ENCODE measurements at regions not wholly inside any gene's neighbourhood (a gene's known extent, or its start where the extent isn't known, plus 50 kb on each side); places are given as distances from the start of the nearest gene placed in this dataset.

DNA sequence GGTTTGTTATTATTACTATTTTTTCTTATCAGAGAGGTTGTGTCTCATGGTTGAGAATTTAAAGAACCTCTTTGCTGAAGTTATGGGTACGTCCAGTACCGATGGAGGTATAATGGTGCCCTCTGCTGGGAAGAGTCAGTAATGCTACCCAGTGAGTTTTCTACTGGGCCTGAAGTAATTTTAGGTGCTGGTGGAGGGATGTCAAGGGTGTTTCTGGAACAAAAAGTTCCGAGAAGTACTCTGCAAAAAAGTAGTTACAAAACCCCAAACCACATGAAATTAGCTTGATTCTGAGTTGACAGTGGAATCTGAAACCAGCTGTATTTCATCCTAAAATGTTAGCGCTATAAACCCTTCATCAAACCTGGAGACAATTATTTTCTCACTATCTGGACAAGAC, 102.5 kb upstream of the MID1 start:
- H3K4me3 ChIP-seq (replicated peaks; ENCODE audit: low read depth, low read length) = no peak overlapping the region
- TF ChIP-seq, protein P1, sequence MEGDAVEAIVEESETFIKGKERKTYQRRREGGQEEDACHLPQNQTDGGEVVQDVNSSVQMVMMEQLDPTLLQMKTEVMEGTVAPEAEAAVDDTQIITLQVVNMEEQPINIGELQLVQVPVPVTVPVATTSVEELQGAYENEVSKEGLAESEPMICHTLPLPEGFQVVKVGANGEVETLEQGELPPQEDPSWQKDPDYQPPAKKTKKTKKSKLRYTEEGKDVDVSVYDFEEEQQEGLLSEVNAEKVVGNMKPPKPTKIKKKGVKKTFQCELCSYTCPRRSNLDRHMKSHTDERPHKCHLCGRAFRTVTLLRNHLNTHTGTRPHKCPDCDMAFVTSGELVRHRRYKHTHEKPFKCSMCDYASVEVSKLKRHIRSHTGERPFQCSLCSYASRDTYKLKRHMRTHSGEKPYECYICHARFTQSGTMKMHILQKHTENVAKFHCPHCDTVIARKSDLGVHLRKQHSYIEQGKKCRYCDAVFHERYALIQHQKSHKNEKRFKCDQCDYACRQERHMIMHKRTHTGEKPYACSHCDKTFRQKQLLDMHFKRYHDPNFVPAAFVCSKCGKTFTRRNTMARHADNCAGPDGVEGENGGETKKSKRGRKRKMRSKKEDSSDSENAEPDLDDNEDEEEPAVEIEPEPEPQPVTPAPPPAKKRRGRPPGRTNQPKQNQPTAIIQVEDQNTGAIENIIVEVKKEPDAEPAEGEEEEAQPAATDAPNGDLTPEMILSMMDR (IDR thresholded peaks at IDR 0.05; ENCODE audit: low read length, missing control alignments) = peak; percentile 68
- DNase-seq (ENCODE audit: low read depth) = peak; percentile 67

DNA sequence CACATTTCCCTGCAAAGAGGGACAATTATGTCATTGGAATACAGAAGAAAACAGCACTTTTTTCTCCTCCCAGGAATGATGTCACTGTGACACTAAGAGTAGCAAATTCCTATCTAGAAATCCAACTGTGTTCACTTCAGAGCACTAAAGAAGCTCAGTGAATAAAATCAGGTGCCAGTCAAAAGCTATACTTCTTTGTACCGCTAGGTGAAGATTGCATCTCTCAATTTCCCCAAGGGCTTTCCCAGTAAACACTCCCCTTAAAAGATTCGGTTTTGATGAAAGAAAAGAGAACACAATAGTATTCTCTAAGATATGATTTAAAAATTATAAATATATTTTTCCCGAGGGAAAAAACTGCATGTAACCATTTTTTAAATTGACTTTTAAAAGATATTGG, 104.7 kb upstream of the MID1 start:
- no peak for DNase-seq (ENCODE audit: low read depth)
- TF ChIP-seq, protein P1 (IDR thresholded peaks at IDR 0.05; ENCODE audit: low read length, missing control alignments) = peak; percentile 33

DNA sequence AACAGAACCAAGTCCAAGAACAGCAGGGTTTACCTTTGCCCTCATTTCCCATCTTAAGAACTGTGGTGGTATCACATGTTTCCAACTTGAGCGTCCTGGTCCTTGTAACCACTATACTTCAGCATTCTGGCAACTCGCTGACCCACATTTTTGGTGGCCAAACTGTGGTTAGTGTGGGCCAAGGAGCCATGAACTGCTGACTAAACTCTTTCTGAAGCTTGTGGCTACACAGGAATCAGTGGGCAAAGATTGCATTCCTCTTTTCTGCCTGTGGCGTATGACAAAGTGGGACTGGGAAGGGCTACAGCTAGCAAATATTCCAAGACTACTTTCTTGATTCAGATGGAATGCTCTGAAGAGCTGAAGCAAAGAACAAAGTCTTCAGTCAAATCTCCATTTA, 106.3 kb upstream of the MID1 start:
- peak; percentile 38 for DNase-seq (ENCODE audit: low read depth)
- TF ChIP-seq, protein P1 (IDR thresholded peaks at IDR 0.05; ENCODE audit: low read length, missing control alignments) = no peak
- no peak overlapping the region for H3K4me3 ChIP-seq (replicated peaks; ENCODE audit: low read depth, low read length)

More for the DNA sequence above, 104.7 kb upstream of the MID1 start:
- H3K4me3 ChIP-seq (replicated peaks; ENCODE audit: low read depth, low read length) = no peak overlapping the region

DNA sequence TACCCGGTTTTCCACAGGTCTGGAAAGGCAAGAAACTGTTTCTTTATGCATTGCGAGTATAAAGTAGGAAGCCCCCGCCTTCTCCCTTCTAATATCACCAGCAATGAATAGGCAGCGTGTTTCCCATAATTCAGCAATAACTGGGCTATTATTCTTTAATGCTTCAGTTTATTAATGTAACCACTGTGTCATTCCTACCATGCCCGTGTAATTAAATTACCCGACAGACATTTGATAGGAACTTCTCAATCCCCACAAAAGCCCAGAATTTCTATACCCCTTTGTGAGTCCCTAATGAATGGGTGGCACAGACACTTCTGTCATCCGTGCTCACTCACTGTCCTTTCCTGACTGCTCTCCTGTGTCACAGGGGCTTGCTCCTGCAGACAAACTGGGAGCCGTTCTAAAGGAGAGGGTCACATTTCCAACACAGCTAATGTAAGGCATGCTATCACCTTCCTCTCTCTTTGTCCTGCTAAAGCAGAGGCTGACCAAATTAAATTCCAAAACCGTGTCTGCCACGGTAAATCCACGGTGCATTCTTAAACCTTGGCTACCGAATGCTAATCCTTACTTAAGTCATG, 108.5 kb upstream of the MID1 start:
- no peak for DNase-seq (ENCODE audit: low read depth)
- TF ChIP-seq, protein P1 (IDR thresholded peaks at IDR 0.05; ENCODE audit: low read length, missing control alignments) = no peak
- no peak overlapping the region for H3K4me3 ChIP-seq (replicated peaks; ENCODE audit: low read depth, low read length)

DNA sequence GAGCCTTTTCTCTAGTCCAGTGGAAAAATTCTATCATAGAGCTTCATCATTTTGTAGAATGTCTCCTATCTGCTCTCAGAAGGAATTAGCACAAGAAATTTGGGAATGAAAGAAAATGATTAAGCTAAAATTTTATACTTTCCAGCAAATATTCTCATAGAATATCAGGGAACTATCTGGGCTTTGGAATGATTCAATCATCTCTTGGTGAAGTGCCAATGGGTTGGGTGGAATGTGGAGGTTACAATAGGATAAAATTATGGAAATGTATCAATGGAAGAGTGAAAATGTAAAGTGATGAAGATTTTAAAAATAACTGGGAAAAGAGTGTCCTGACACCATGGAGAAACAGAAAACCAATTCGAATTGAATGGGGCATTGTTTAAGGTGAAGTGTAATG, 119.0 kb upstream of the MID1 start:
- no peak for DNase-seq (ENCODE audit: low read depth)
- H3K4me3 ChIP-seq (replicated peaks; ENCODE audit: low read depth, low read length) = no peak overlapping the region
- TF ChIP-seq, protein P1 (IDR thresholded peaks at IDR 0.05; ENCODE audit: low read length, missing control alignments) = no peak

DNA sequence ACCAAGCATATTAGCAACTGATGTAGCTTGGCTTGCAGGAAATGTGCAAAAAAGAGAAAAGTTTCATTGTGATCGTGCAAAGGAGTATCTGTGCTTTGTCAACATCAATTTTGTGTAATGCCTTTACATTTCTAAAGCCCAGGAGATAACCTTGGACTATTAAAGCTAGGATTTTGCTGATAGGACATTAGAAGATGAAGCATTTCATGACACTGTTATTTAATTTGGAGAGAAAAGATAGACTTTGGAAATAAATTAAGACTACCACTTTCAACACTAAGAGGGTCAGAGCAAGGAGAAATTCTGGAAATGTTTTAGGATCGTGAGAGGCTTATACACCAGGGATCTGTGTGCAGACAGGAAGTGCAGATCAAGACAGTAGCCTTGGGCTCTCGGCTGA, 120.6 kb upstream of the MID1 start:
- TF ChIP-seq, protein P1 (IDR thresholded peaks at IDR 0.05; ENCODE audit: low read length, missing control alignments) = no peak
- H3K4me3 ChIP-seq (replicated peaks; ENCODE audit: low read depth, low read length) = no peak overlapping the region
- no peak for DNase-seq (ENCODE audit: low read depth)

DNA sequence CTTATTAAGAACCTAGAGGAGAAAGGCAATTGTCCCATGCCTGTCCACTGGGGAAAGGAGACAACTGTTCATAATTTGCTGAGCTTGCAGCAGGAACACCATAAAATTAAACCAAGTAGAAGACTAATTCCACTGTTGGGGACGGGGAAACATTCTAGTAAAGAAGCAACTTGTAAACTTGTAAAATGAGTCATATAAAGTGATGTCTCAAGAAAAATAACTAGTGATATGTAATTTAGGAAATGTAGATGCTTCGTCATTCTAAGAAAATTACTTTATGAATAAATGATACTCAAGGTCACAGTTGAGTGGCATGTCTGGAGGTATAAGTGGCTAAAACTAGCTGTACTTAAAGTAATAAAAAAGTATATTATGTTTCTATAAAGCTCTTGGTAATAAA, 121.2 kb upstream of the MID1 start:
- no peak overlapping the region for H3K4me3 ChIP-seq (replicated peaks; ENCODE audit: low read depth, low read length)
- TF ChIP-seq, protein P1 (IDR thresholded peaks at IDR 0.05; ENCODE audit: low read length, missing control alignments) = no peak
- DNase-seq (ENCODE audit: low read depth) = no peak
